Ovary (tissue), 7 donors: ENCODE measurements at regions not wholly inside any gene's neighbourhood (a gene's known extent, or its start where the extent isn't known, plus 50 kb on each side); places are given as distances from the start of the nearest gene placed in this dataset.

Experiments used
- DNase-seq, 5 donors: peaks; one replicate each; pipeline ENCODE4 v3.0.0-alpha.2; 2019 to 2020
- H3K27ac ChIP-seq, 2 donors: fragments of 200-600 bp; one replicate each; pipeline versions ENCODE4 v1.5.1 to v1.8.0; 2019 to 2022
- H3K27me3 ChIP-seq: fragments of 200-600 bp; one replicate; pipeline ENCODE4 v1.8.0; 2022
- H3K36me3 ChIP-seq: fragments of 200-600 bp; sonication (generic); one replicate; pipeline ENCODE4 v1.5.1; 2019
- H3K4me1 ChIP-seq: one replicate; pipeline ENCODE4 v1.8.1; 2013; ENCODE audit warnings: mild to moderate bottlenecking, moderate library complexity; ENCODE audit not compliant: insufficient read depth
- H3K4me3 ChIP-seq: fragments of 200-600 bp; sonication (generic); one replicate; pipeline ENCODE4 v1.5.1; 2017
- H3K9me3 ChIP-seq, 2 donors: fragments of 200-600 bp in 1 of 2; sonication (generic) in 1 of 2; one replicate each; pipeline versions ENCODE4 v1.5.1 to v1.8.1; 2013 to 2019; ENCODE audit warnings: mild to moderate bottlenecking in 1 of 2, moderate library complexity in 1 of 2
- EP300 ChIP-seq: sonication (generic); formaldehyde crosslinking; IDR thresholded peaks from one replicate; pipeline ENCODE4 v1.6.1; 2017; ENCODE audit warnings: antibody characterized with exemption
- POLR2A ChIP-seq: fragments of 450-650 bp; IDR thresholded peaks from one replicate; pipeline ENCODE4 v1.6.1; 2017; ENCODE audit warnings: antibody characterized with exemption, mild to moderate bottlenecking, moderate library complexity
- WGBS, 3 donors: extraction: QIAGEN DNeasy Blood & Tissue Kit in 1 of 3; methylation state at CpG; one replicate each; pipeline versions ENCODE4 v1.1.5 to v1.1.7; 2013 to 2017; 5-methylcytosine and 5-hydroxymethylcytosine counted together
- intact Hi-C, 4 donors: fragments of 100-400 bp; cut with DNase I; formaldehyde crosslinking; loops; one replicate each; pipeline versions ENCODE4 v1.11.0 to v1.15.1; 2022 to 2023
- TF ChIP-seq, protein P1 (sequence below), 3 donors: fragments of 450-650 bp in 2 of 3; fragments of 200-600 bp in 1 of 3; IDR thresholded peaks; one replicate each; pipeline versions ENCODE4 v1.5.1 to v1.8.0; 2016 to 2022; ENCODE audit warnings: antibody characterized with exemption in 3 of 3, mild to moderate bottlenecking in 1 of 3
- donor health status: DM: no; HTN: no; CAD: no; lungs with moderate emphysema.
- donor health status: DM: no; HTN: no; CAD: no.
- donor health status: Bipolar disorder and iron deficiency.
- donor health status: DM: no; HTN: no; CAD: no.
- donor health status: DM: yes; HTN: yes; CAD: no.

DNA sequence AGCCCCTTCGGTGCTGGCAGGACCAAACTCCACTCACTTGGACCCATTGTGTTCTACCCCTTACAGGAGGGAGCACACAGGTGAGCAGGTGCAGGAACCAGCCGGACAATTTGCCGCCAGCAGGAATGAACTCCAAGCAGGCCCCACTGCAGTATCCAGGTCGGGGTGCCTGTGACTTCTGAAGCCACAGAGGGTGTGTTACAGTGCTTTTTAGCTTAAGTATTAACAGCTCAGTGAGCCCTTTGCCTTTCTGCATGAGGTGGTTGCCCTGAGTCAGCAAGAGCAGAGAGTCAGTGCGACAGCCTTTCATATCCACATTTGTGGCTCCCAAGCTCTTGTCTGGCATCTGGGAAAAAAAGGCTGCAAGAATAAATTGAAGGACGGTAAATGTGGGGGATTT, 366.6 kb upstream of the LRRC4C start:
- Histone ChIP-seq H3K4me1 (no peaks in the 10 kb centered on the region), H3K27me3 (no peaks in the 10 kb centered on the region), H3K27ac (no peak overlapping the region), H3K4me3 (no peak overlapping the region), H3K9me3 (no peaks in the 10 kb centered on the region), H3K36me3 (no peaks in the 10 kb centered on the region)
- intact Hi-C loops: no loop called here
- 85 to 91% (median 89%) methylated on average over 6 of the region's 6 CpGs for WGBS, 3 donors
- TF ChIP-seq POLR2A: no peak
- TF ChIP-seq EP300: no peak
- TF ChIP-seq, protein P1, sequence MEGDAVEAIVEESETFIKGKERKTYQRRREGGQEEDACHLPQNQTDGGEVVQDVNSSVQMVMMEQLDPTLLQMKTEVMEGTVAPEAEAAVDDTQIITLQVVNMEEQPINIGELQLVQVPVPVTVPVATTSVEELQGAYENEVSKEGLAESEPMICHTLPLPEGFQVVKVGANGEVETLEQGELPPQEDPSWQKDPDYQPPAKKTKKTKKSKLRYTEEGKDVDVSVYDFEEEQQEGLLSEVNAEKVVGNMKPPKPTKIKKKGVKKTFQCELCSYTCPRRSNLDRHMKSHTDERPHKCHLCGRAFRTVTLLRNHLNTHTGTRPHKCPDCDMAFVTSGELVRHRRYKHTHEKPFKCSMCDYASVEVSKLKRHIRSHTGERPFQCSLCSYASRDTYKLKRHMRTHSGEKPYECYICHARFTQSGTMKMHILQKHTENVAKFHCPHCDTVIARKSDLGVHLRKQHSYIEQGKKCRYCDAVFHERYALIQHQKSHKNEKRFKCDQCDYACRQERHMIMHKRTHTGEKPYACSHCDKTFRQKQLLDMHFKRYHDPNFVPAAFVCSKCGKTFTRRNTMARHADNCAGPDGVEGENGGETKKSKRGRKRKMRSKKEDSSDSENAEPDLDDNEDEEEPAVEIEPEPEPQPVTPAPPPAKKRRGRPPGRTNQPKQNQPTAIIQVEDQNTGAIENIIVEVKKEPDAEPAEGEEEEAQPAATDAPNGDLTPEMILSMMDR (IDR thresholded peaks at IDR 0.05): no peak
- DNase-seq: no peak

DNA sequence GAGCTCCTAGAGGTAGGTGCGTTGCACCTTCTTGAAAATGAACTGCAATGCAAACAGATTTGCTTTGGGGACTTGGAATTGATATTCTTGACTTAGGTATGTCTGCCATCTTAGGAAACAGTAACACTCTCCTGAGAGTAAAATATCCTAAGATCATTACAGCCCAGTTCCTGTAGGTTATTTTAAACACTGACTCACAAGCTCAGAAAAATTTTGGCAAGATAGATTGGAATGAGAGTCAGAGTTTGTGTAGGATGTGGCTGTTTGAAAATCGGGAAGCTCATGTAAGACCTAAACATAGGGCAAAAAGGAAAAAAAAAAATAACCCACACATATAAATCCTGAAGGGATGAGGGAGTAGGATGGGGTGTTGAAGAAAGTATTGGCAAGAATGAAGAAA, 377.0 kb upstream of the LRRC4C start:
- no peak overlapping the region for H3K4me3 ChIP-seq
- H3K4me1 ChIP-seq: no peaks in the 10 kb centered on the region
- intact Hi-C loops: loop anchor here in 1 of 4 donors (5.0 kb wide), 1 partner anchor 836 kb away; no protein-coding TSS in a partner anchor
- no peaks in the 10 kb centered on the region for H3K9me3 ChIP-seq
- 42 to 45% (median 43%) methylated on average over 2 of the region's 2 CpGs for WGBS, 3 donors
- no peaks in the 10 kb centered on the region for H3K36me3 ChIP-seq
- H3K27me3 ChIP-seq: no peaks in the 10 kb centered on the region
- TF ChIP-seq POLR2A (no peak), EP300 (no peak)
- TF ChIP-seq, protein P1 (IDR thresholded peaks at IDR 0.05): no peak
- DNase-seq: no peak
- no peak overlapping the region for H3K27ac ChIP-seq

DNA sequence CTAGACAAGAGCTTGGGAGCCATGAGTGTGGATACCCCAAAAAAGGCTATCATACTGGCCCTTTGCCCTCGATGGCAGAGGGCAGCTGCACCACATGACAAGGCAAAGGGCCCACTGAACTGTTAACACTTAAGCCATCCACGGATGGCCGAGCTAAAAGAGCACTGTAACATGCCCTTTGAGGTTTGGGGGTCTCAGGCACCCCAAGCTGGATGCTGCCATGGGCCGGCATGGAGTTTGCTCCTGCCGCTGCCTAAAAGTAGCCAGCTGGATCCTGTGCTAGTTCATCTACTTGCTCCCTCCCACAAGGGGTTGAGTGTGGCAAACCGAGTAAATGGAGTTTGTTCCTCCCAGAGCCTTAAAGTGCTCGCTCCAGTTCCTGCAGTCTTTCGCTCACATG, 383.2 kb upstream of the LRRC4C start:
- H3K27me3 ChIP-seq: no peaks in the 10 kb centered on the region
- intact Hi-C loops: no loop called here
- DNase-seq: no peak
- WGBS, 3 donors: 84 to 93% (median 88%) methylated on average over 8 of the region's 8 CpGs
- no peak overlapping the region for H3K27ac ChIP-seq
- H3K36me3 ChIP-seq: no peaks in the 10 kb centered on the region
- H3K4me3 ChIP-seq: no peak overlapping the region
- TF ChIP-seq EP300: no peak
- TF ChIP-seq, protein P1 (IDR thresholded peaks at IDR 0.05): no peak
- no peak for TF ChIP-seq POLR2A
- H3K4me1 ChIP-seq: no peaks in the 10 kb centered on the region
- no peaks in the 10 kb centered on the region for H3K9me3 ChIP-seq

DNA sequence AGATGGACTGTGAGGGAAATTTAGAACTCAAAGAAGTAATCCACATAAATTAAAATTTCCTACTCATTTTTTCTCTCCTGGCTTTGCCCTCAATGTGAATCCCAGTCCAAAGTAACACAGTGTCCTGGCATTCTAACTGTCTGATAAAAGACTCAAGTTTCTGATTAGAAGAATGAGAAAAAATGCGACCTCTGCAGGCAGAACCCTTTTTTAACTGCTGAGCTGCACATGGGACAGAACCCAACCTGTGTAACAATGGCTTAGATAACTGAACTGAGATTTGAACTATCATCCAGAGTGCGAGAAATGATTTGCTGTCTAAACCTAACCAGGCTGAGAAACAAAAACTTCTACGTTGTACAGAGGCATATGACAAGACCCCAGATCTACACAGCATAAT, 385.6 kb upstream of the LRRC4C start:
- intact Hi-C loops: no loop called here
- 65 to 76% (median 71%) methylated on average over 3 of the region's 3 CpGs for WGBS, 3 donors
- H3K4me1 ChIP-seq: no peaks in the 10 kb centered on the region
- no peak overlapping the region for H3K27ac ChIP-seq
- no peak for DNase-seq
- TF ChIP-seq, protein P1 (IDR thresholded peaks at IDR 0.05): no peak
- no peak for TF ChIP-seq POLR2A
- TF ChIP-seq EP300: no peak
- no peaks in the 10 kb centered on the region for H3K36me3 ChIP-seq
- no peaks in the 10 kb centered on the region for H3K9me3 ChIP-seq
- H3K4me3 ChIP-seq: no peak overlapping the region
- no peaks in the 10 kb centered on the region for H3K27me3 ChIP-seq

DNA sequence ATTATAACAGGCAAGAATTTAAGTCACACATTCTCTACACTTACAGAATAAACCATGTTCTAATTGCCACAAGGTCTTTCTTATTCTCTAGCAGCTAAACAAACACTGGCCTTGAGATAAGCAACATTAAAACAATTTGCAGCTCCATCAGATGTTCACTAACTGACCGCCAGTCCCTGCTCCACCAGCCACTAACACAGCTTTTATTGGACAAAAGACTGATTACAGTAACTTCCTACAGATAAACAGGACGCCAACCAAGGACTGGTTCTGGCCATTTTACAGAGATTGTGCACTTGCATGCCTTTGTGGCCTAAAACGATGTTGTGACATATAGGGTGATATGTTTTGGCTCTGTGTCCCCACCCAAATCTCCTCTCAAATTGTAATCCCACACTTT, 388.9 kb upstream of the LRRC4C start:
- WGBS, 3 donors: 8 to 51% (median 21%) methylated on average over 3 of the region's 3 CpGs
- no peak for TF ChIP-seq EP300
- TF ChIP-seq, protein P1 (IDR thresholded peaks at IDR 0.05): no peak
- TF ChIP-seq POLR2A: no peak
- H3K27me3 ChIP-seq: no peaks in the 10 kb centered on the region
- no peak overlapping the region for H3K27ac ChIP-seq
- no peaks in the 10 kb centered on the region for H3K4me1 ChIP-seq
- no peaks in the 10 kb centered on the region for H3K36me3 ChIP-seq
- DNase-seq: no peak
- no peak overlapping the region for H3K4me3 ChIP-seq
- H3K9me3 ChIP-seq: no peaks in the 10 kb centered on the region
- intact Hi-C loops: no loop called here
